HL-60 (cell line): ENCODE measurements at regions not wholly inside any gene's neighbourhood (a gene's known extent, or its start where the extent isn't known, plus 50 kb on each side); places are given as distances from the start of the nearest gene placed in this dataset.

Experiments used
- GABPA ChIP-seq: IDR thresholded peaks from 2 replicates; pipeline ENCODE4 v1.6.1; 2012; ENCODE audit warnings: low read depth
- POLR2AphosphoS5 ChIP-seq: IDR thresholded peaks from 2 replicates; pipeline ENCODE4 v1.6.1; 2012; ENCODE audit warnings: low read depth
- SPI1 ChIP-seq: IDR thresholded peaks from 2 replicates; pipeline ENCODE4 v1.6.1; 2012; ENCODE audit warnings: low read depth, mild to moderate bottlenecking, borderline replicate concordance
- TF ChIP-seq, protein P1 (sequence below): IDR thresholded peaks from one replicate; pipeline ENCODE4 v1.5.1; 2011; ENCODE audit warnings: low read length, control low read depth, inconsistent platforms; ENCODE audit not compliant: insufficient read depth

GRCh38 chr14:49297102-49297501 is 289.1 kb downstream of the RPS29 start:
- TF ChIP-seq, protein P1, sequence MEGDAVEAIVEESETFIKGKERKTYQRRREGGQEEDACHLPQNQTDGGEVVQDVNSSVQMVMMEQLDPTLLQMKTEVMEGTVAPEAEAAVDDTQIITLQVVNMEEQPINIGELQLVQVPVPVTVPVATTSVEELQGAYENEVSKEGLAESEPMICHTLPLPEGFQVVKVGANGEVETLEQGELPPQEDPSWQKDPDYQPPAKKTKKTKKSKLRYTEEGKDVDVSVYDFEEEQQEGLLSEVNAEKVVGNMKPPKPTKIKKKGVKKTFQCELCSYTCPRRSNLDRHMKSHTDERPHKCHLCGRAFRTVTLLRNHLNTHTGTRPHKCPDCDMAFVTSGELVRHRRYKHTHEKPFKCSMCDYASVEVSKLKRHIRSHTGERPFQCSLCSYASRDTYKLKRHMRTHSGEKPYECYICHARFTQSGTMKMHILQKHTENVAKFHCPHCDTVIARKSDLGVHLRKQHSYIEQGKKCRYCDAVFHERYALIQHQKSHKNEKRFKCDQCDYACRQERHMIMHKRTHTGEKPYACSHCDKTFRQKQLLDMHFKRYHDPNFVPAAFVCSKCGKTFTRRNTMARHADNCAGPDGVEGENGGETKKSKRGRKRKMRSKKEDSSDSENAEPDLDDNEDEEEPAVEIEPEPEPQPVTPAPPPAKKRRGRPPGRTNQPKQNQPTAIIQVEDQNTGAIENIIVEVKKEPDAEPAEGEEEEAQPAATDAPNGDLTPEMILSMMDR = no peak
- TF ChIP-seq POLR2AphosphoS5 (no peak), GABPA (no peak), SPI1 (no peak)
